HEK293T (cell line): ENCODE measurements at regions not wholly inside any gene's neighbourhood (a gene's known extent, or its start where the extent isn't known, plus 50 kb on each side); places are given as distances from the start of the nearest gene placed in this dataset.

Experiments
- FOXK2 ChIP-seq: fragments of 450-650 bp; IDR thresholded peaks from 2 replicates; pipeline ENCODE4 v1.6.1; 2016; ENCODE audit warnings: mild to moderate bottlenecking
- L3MBTL2 ChIP-seq: fragments of 450-650 bp; conservative IDR thresholded peaks from 2 replicates; pipeline ENCODE4 v1.6.1; 2016; ENCODE audit warnings: mild to moderate bottlenecking
- NFRKB ChIP-seq: fragments of 450-650 bp; IDR thresholded peaks from 2 replicates; pipeline ENCODE4 v1.6.1; 2016; ENCODE audit warnings: mild to moderate bottlenecking, moderate library complexity
- SP1 ChIP-seq: fragments of 450-650 bp; IDR thresholded peaks from 2 replicates; pipeline ENCODE4 v1.6.1; 2017
- SUZ12 ChIP-seq: fragments of 450-650 bp; IDR thresholded peaks from 2 replicates; pipeline ENCODE4 v1.6.1; 2016; ENCODE audit warnings: mild to moderate bottlenecking
- ZNF384 ChIP-seq: fragments of 450-650 bp; IDR thresholded peaks from 2 replicates; pipeline ENCODE4 v1.6.1; 2016

- TF ChIP-seq SUZ12 (no peak), ZNF384 (no peak), SP1 (no peak), NFRKB (no peak), FOXK2 (no peak), L3MBTL2 (no peak)
Measured at GRCh38 chr10:88028654-88029053, 165.2 kb downstream of the PTEN start.
